B cell (primary cell): ENCODE measurements at regions not wholly inside any gene's neighbourhood (a gene's known extent, or its start where the extent isn't known, plus 50 kb on each side); places are given as distances from the start of the nearest gene placed in this dataset.

Source experiments
- ATAC-seq: fragments of 200-7000 bp; cut with Tn5 transposase; one replicate; pipeline ENCODE4 v1.10.0; 2021; ENCODE audit warnings: low read depth, mild to moderate bottlenecking, moderate number of reproducible peaks, moderate library complexity
- CTCF ChIA-PET: fragments of 350-600 bp; sonication (Branson Sonifier 250); formaldehyde crosslinking; loops from one replicate; lab custom pipeline; 2021; ENCODE audit warnings: antibody characterized with exemption, inconsistent platforms; lab: Charles Lee
- POLR2A ChIA-PET: fragments of 350-600 bp; sonication (Branson Sonifier 250); formaldehyde crosslinking; loops from one replicate; lab custom pipeline; 2021; ENCODE audit warnings: antibody characterized with exemption; lab: Charles Lee
- DNase-seq: peaks from one replicate; pipeline ENCODE4 v3.0.0; 2013
- H2AFZ ChIP-seq: 2 replicates; pipeline ENCODE4 v1.6.1; 2012; ENCODE audit warnings: mild to moderate bottlenecking, low read depth, low read length; ENCODE audit not compliant: insufficient read depth, poor library complexity, severe bottlenecking
- H3K27ac ChIP-seq, 2 donors: 1 replicate in 1 of 2; 2 replicates in 1 of 2; pipeline ENCODE4 v1.5.1; 2012 to 2013; ENCODE audit warnings: low read length in 2 of 2, mild to moderate bottlenecking in 2 of 2, moderate library complexity in 1 of 2
- H3K27me3 ChIP-seq, 4 experiments: fragments of 200-600 bp in 1 of 4; sonication (generic) in 1 of 4; replicated peaks in 1 of 4; 1 replicate in 2 of 4; 2 replicates in 2 of 4; pipeline versions ENCODE4 v1.6.1 to v1.7.0; 2013 to 2016; ENCODE audit warnings: low read length in 3 of 4, mild to moderate bottlenecking in 2 of 4, mixed read lengths in 1 of 4, moderate library complexity in 1 of 4; ENCODE audit not compliant: insufficient read depth in 4 of 4, control insufficient read depth in 3 of 4; ENCODE audit errors: control extremely low read depth in 1 of 4
- H3K36me3 ChIP-seq, 2 experiments: replicated peaks in 1 of 2; 1 replicate in 1 of 2; 2 replicates in 1 of 2; pipeline versions ENCODE4 v1.6.1 to v1.7.1; 2013; ENCODE audit warnings: low read length in 1 of 2; ENCODE audit not compliant: insufficient read depth in 2 of 2, control insufficient read depth in 1 of 2; ENCODE audit errors: control extremely low read depth in 1 of 2, extremely low read depth in 1 of 2
- H3K4me1 ChIP-seq, 2 donors: fragments of 200-600 bp in 1 of 2; sonication (generic) in 1 of 2; 1 replicate in 1 of 2; 2 replicates in 1 of 2; pipeline versions ENCODE4 v1.5.1 to v1.6.1; 2013 to 2017; ENCODE audit warnings: low read length in 2 of 2; ENCODE audit not compliant: control insufficient read depth in 2 of 2, insufficient read depth in 2 of 2
- H3K4me2 ChIP-seq: replicated peaks from 2 replicates; pipeline ENCODE3; 2012; ENCODE audit warnings: mild to moderate bottlenecking, low read depth, low read length; ENCODE audit not compliant: poor library complexity, severe bottlenecking
- H3K4me3 ChIP-seq, 5 experiments: fragments of 200-600 bp in 1 of 5; sonication (generic) in 1 of 5; 1 replicate in 3 of 5; 2 replicates in 2 of 5; pipeline versions ENCODE4 v1.5.1 to v1.7.0; 2011 to 2016; ENCODE audit warnings: low read length in 4 of 5, mild to moderate bottlenecking in 4 of 5, low read depth in 2 of 5, control low read depth in 1 of 5, moderate library complexity in 1 of 5; ENCODE audit not compliant: insufficient read depth in 1 of 5; ENCODE audit errors: control extremely low read depth in 1 of 5, extremely low read depth in 1 of 5
- H3K79me2 ChIP-seq: fragments of 200-600 bp; sonication (generic); one replicate; pipeline ENCODE4 v1.6.0; 2016; ENCODE audit warnings: low read length; ENCODE audit not compliant: control insufficient read depth, insufficient read depth
- H3K9ac ChIP-seq: fragments of 200-600 bp; sonication (generic); 2 replicates; pipeline ENCODE4 v1.6.1; 2017; ENCODE audit warnings: mild to moderate bottlenecking, low read length, moderate library complexity
- H3K9me3 ChIP-seq, 3 donors: one replicate each; pipeline versions ENCODE4 v1.6.1 to v1.7.1; 2013; ENCODE audit warnings: low read length in 2 of 3; ENCODE audit not compliant: control insufficient read depth in 2 of 3, insufficient read depth in 1 of 3; ENCODE audit errors: control extremely low read depth in 1 of 3
- H4K20me1 ChIP-seq: 2 replicates; pipeline ENCODE4 v1.6.0; 2012; ENCODE audit warnings: mild to moderate bottlenecking, low read length; ENCODE audit not compliant: insufficient read depth, control insufficient read depth, poor library complexity, severe bottlenecking
- H3K27ac Mint-ChIP-seq: one replicate; pipeline ENCODE4 v1.8.0; 2021; ENCODE audit warnings: mixed read lengths
- H3K27me3 Mint-ChIP-seq: one replicate; pipeline ENCODE4 v1.8.0; 2021; ENCODE audit warnings: mixed read lengths
- H3K4me1 Mint-ChIP-seq: one replicate; pipeline ENCODE4 v1.8.0; 2021; ENCODE audit warnings: mixed read lengths
- H3K4me3 Mint-ChIP-seq: one replicate; pipeline ENCODE4 v1.8.0; 2021; ENCODE audit warnings: mixed read lengths
- H3K9me3 Mint-ChIP-seq: one replicate; pipeline ENCODE4 v1.8.0; 2022; ENCODE audit warnings: mixed read lengths; ENCODE audit not compliant: insufficient read depth
- CTCF ChIP-seq: fragments of 200-600 bp; IDR thresholded peaks from one replicate; pipeline ENCODE4 v1.8.0; 2022; ENCODE audit warnings: antibody characterized with exemption, mild to moderate bottlenecking
- EZH2 ChIP-seq: IDR thresholded peaks from 2 replicates; pipeline ENCODE4 v1.6.1; 2012; ENCODE audit warnings: borderline replicate concordance, low read depth, mild to moderate bottlenecking, moderate library complexity, low read length; ENCODE audit not compliant: insufficient read depth, poor library complexity, severe bottlenecking
- WGBS: methylation state at CpG from one replicate; pipeline ENCODE4 v1.1.5; 2013; ENCODE audit warnings: missing lambda C conversion rate; ENCODE audit not compliant: insufficient coverage; 5-methylcytosine and 5-hydroxymethylcytosine counted together
- intact Hi-C: fragments of 100-400 bp; cut with micrococcal nuclease; formaldehyde crosslinking; loops from one replicate; pipeline ENCODE4 v1.10.0; 2022

- H3K4me3 ChIP-seq: no peak overlapping the region
- CTCF ChIA-PET: no interaction called here
Observed at GRCh38 chr15:39028069-39028468, 463.5 kb upstream of the RASGRP1 start.

GRCh38 chr15:39029741-39030140 is 465.1 kb upstream of the RASGRP1 start:
- H4K20me1 ChIP-seq: no peaks in the 10 kb centered on the region
- no peak overlapping the region for H3K4me2 ChIP-seq
- Mint-ChIP-seq H3K27me3 (no peaks in the 10 kb centered on the region), H3K27ac (no peak overlapping the region), H3K4me3 (no peak overlapping the region), H3K4me1 (no peaks in the 10 kb centered on the region), H3K9me3 (no peaks in the 10 kb centered on the region)
- H2AFZ ChIP-seq: no peak overlapping the region
- CTCF ChIA-PET: no interaction called here
- H3K4me3 ChIP-seq: no peak overlapping the region
- POLR2A ChIA-PET: no interaction called here
- intact Hi-C loops: no loop called here
- DNase-seq: no peak
- no peak overlapping the region for H3K27ac ChIP-seq
- H3K36me3 ChIP-seq: no peaks in the 10 kb centered on the region
- no peak overlapping the region for H3K9ac ChIP-seq
- TF ChIP-seq EZH2 (no peak), CTCF (no peak)
- H3K27me3 ChIP-seq: no peaks in the 10 kb centered on the region
- no CpG with 5 or more reads among the region's 1 CpG for WGBS
- H3K9me3 ChIP-seq: no peaks in the 10 kb centered on the region
- no peaks in the 10 kb centered on the region for H3K79me2 ChIP-seq
- H3K4me1 ChIP-seq: no peaks in the 10 kb centered on the region
- ATAC-seq: no peak

More at GRCh38 chr15:39028069-39028468, 463.5 kb upstream of the RASGRP1 start:
- no peak overlapping the region for H3K27ac Mint-ChIP-seq
- TF ChIP-seq EZH2 (no peak), CTCF (no peak)
- H2AFZ ChIP-seq: no peak overlapping the region
- H3K36me3 ChIP-seq: no peaks in the 10 kb centered on the region
- no peak overlapping the region for H3K27ac ChIP-seq
- WGBS: no CpG with 5 or more reads among the region's 3 CpGs
- DNase-seq (no peak), ATAC-seq (no peak)
- no peaks in the 10 kb centered on the region for H3K4me1 ChIP-seq
- POLR2A ChIA-PET: no interaction called here
- H3K9ac ChIP-seq: no peak overlapping the region
- H4K20me1 ChIP-seq: no peaks in the 10 kb centered on the region
- no peaks in the 10 kb centered on the region for H3K79me2 ChIP-seq
- no peaks in the 10 kb centered on the region for H3K9me3 ChIP-seq
- no peaks in the 10 kb centered on the region for H3K4me1 Mint-ChIP-seq
- H3K4me2 ChIP-seq: no peak overlapping the region
- no peaks in the 10 kb centered on the region for H3K27me3 ChIP-seq
- no peaks in the 10 kb centered on the region for H3K9me3 Mint-ChIP-seq
- intact Hi-C loops: no loop called here
- H3K4me3 Mint-ChIP-seq: no peak overlapping the region
- H3K27me3 Mint-ChIP-seq: no peaks in the 10 kb centered on the region
